Spleen (tissue), 7 donors: ENCODE measurements at regions not wholly inside any gene's neighbourhood (a gene's known extent, or its start where the extent isn't known, plus 50 kb on each side); places are given as distances from the start of the nearest gene placed in this dataset.

Experiments used
- POLR2A ChIP-seq, 3 donors: fragments of 450-650 bp; IDR thresholded peaks; one replicate each; pipeline ENCODE4 v1.5.1; 2017; ENCODE audit warnings: antibody characterized with exemption in 3 of 3, mild to moderate bottlenecking in 1 of 3
- POLR2AphosphoS5 ChIP-seq, 3 donors: sonication (generic); formaldehyde crosslinking; IDR thresholded peaks; one replicate each; pipeline ENCODE4 v1.5.1; 2017; ENCODE audit warnings: antibody characterized with exemption in 3 of 3
- TF ChIP-seq, protein P1 (sequence below), 11 experiments: fragments of 200-600 bp in 7 of 11; fragments of 450-650 bp in 4 of 11; sonication (generic) in 4 of 11; IDR thresholded peaks in 8 of 11; conservative IDR thresholded peaks in 3 of 11; 1 replicate in 7 of 11; 2 replicates in 4 of 11; pipeline versions ENCODE4 v1.4.0 to v1.8.0; 2016 to 2021; ENCODE audit warnings: antibody characterized with exemption in 11 of 11, inconsistent platforms in 4 of 11, mild to moderate bottlenecking in 1 of 11
- donor health status: DM: no; HTN: no; CAD: no; lungs with moderate emphysema.
- donor health status: DM: no; HTN: no; CAD: no.
- donor health status: DM: no; HTN: no; CAD: no.

- TF ChIP-seq, protein P1, sequence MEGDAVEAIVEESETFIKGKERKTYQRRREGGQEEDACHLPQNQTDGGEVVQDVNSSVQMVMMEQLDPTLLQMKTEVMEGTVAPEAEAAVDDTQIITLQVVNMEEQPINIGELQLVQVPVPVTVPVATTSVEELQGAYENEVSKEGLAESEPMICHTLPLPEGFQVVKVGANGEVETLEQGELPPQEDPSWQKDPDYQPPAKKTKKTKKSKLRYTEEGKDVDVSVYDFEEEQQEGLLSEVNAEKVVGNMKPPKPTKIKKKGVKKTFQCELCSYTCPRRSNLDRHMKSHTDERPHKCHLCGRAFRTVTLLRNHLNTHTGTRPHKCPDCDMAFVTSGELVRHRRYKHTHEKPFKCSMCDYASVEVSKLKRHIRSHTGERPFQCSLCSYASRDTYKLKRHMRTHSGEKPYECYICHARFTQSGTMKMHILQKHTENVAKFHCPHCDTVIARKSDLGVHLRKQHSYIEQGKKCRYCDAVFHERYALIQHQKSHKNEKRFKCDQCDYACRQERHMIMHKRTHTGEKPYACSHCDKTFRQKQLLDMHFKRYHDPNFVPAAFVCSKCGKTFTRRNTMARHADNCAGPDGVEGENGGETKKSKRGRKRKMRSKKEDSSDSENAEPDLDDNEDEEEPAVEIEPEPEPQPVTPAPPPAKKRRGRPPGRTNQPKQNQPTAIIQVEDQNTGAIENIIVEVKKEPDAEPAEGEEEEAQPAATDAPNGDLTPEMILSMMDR (IDR thresholded peaks at IDR 0.05 in 8 of 11, conservative IDR thresholded peaks at IDR 0.05 in 3 of 11) = no peak
- TF ChIP-seq POLR2A (IDR thresholded peaks at IDR 0.05) (no peak), POLR2AphosphoS5 (IDR thresholded peaks at IDR 0.05) (no peak)
Measured at GRCh38 chr6:113147544-113147943, 709.6 kb upstream of the MARCKS start.
